Testis (tissue), 2 donors: ENCODE measurements at regions not wholly inside any gene's neighbourhood (a gene's known extent, or its start where the extent isn't known, plus 50 kb on each side); places are given as distances from the start of the nearest gene placed in this dataset.

Experiments
- CTCF ChIP-seq, 3 experiments: fragments of 450-650 bp in 2 of 3; fragments of 200-600 bp in 1 of 3; sonication (generic) in 1 of 3; IDR thresholded peaks; one replicate each; pipeline ENCODE4 v1.5.1; 2016 to 2019; ENCODE audit warnings: antibody characterized with exemption in 3 of 3, mild to moderate bottlenecking in 2 of 3, moderate library complexity in 1 of 3
- POLR2A ChIP-seq: fragments of 450-650 bp; IDR thresholded peaks from one replicate; pipeline ENCODE4 v1.6.1; 2017; ENCODE audit warnings: antibody characterized with exemption, mild to moderate bottlenecking, moderate library complexity

DNA sequence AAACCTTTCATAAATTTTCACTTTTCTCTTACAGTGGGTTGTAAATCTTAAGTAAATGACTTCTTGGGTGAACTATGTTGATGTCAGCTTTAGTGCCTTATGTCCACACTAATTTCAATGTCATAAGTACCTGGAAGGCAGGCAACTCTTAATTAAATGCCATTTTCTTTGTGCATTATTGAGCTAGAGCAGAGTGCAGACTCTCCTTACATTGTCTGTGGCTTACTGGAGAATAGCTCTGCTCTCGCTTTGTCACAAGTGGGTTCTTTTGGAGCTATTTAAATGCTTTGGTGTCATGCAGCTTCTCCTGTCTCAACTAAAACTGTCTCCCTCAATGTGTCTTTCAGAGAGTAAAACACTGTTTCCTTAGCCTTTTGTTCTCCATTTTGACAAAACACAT lies 411.6 kb downstream of the STIM2 start:
- TF ChIP-seq CTCF (IDR thresholded peaks at IDR 0.05) (no peak), POLR2A (no peak)
